NCI-H2081 (cell line): ENCODE measurements at regions not wholly inside any gene's neighbourhood (a gene's known extent, or its start where the extent isn't known, plus 50 kb on each side); places are given as distances from the start of the nearest gene placed in this dataset.
"Not testable (repeated sequence)": the region's sequence is repeated elsewhere in the genome, so short reads cannot be mapped to it uniquely, and the experiment has no call there.

Experiments
- DNase-seq, 2 experiments: peaks; one replicate each; lab custom pipeline; 2025; lab: John Stamatoyannopoulos, UW

GRCh38 chr2:37806004-37806403, 119.1 kb upstream of the RMDN2 start:
- DNase-seq, result not testable (repeated sequence)

GRCh38 chr2:37809525-37809924, 115.6 kb upstream of the RMDN2 start:
- DNase-seq, result peak in 1 of 2 experiments; percentile 24

GRCh38 chr2:37809931-37810570, 115.0 kb upstream of the RMDN2 start:
- no peak for DNase-seq

GRCh38 chr2:37812414-37812813, 112.7 kb upstream of the RMDN2 start:
- no peak for DNase-seq

- DNase-seq, result no peak
These were observed 112.0 kb upstream of the RMDN2 start for GRCh38 chr2:37812941-37813730.

GRCh38 chr2:37816036-37816435, 109.1 kb upstream of the RMDN2 start:
- DNase-seq, result no peak

- DNase-seq, result no peak
These were observed 108.4 kb upstream of the RMDN2 start for GRCh38 chr2:37816686-37817085.

- peak in 1 of 2 experiments; percentile 49 for DNase-seq
These were observed 105.9 kb upstream of the RMDN2 start for GRCh38 chr2:37819186-37819585.

- DNase-seq, result no peak
These were observed 104.6 kb upstream of the RMDN2 start for GRCh38 chr2:37820471-37820986.

- no peak for DNase-seq
These were observed 99.5 kb upstream of the RMDN2 start for GRCh38 chr2:37825586-37825985.

GRCh38 chr2:37826611-37827010, 98.5 kb upstream of the RMDN2 start:
- DNase-seq, result no peak

GRCh38 chr2:37827455-37827854, 97.6 kb upstream of the RMDN2 start:
- no peak for DNase-seq

- no peak for DNase-seq
These were observed 97.1 kb upstream of the RMDN2 start for GRCh38 chr2:37827911-37828511.

- no peak for DNase-seq
These were observed 95.9 kb upstream of the RMDN2 start for GRCh38 chr2:37829202-37829601.

- DNase-seq, result no peak
These were observed 95.3 kb upstream of the RMDN2 start for GRCh38 chr2:37829616-37830395.

GRCh38 chr2:37830636-37831035, 94.5 kb upstream of the RMDN2 start:
- DNase-seq, result no peak

- DNase-seq, result no peak
These were observed 93.9 kb upstream of the RMDN2 start for GRCh38 chr2:37831081-37831780.

GRCh38 chr2:37832590-37833197, 92.4 kb upstream of the RMDN2 start:
- DNase-seq, result peak; percentile 86 to 90

- no peak for DNase-seq
These were observed 91.7 kb upstream of the RMDN2 start for GRCh38 chr2:37833423-37833822.

- no peak for DNase-seq
These were observed 88.8 kb upstream of the RMDN2 start for GRCh38 chr2:37836270-37836669.

GRCh38 chr2:37836711-37837110, 88.4 kb upstream of the RMDN2 start:
- DNase-seq, result no peak
